ENCODE measurements at regions not wholly inside any gene's neighbourhood (a gene's known extent, or its start where the extent isn't known, plus 50 kb on each side); places are given as distances from the start of the nearest gene placed in this dataset.

- H3K4me3 ChIP-seq = no peak overlapping the region
- DNase-seq (ENCODE audit: low spot score) = no peak
- no peak overlapping the region for H3K27ac ChIP-seq
- TF ChIP-seq, protein P1, sequence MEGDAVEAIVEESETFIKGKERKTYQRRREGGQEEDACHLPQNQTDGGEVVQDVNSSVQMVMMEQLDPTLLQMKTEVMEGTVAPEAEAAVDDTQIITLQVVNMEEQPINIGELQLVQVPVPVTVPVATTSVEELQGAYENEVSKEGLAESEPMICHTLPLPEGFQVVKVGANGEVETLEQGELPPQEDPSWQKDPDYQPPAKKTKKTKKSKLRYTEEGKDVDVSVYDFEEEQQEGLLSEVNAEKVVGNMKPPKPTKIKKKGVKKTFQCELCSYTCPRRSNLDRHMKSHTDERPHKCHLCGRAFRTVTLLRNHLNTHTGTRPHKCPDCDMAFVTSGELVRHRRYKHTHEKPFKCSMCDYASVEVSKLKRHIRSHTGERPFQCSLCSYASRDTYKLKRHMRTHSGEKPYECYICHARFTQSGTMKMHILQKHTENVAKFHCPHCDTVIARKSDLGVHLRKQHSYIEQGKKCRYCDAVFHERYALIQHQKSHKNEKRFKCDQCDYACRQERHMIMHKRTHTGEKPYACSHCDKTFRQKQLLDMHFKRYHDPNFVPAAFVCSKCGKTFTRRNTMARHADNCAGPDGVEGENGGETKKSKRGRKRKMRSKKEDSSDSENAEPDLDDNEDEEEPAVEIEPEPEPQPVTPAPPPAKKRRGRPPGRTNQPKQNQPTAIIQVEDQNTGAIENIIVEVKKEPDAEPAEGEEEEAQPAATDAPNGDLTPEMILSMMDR (IDR thresholded peaks at IDR 0.05) = no peak
Measured at GRCh38 chrX:137227151-137227550, 193.4 kb upstream of the GPR101 start.

DNA sequence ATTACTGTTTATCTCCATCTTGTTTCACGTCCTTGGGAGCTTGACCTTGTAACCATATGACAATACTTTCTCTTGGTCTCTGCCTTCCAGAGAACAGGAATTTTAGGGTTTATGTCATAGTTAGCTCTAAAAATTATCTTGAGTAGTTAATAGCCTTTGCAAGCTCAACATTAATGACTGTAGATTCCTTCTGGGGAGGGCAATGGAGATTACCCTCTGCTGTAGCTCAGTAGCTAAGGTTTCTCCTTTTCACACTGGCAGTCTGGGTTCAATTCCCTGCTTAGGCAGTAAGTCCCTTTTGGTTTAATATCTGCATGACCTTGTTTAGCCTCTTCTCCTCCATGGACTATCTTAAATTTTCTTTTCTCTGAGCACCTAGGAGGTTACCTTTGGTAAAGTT, 181.7 kb upstream of the GPR101 start:
- DNase-seq (ENCODE audit: low spot score) = no peak
- TF ChIP-seq, protein P1 (IDR thresholded peaks at IDR 0.05) = no peak
- Histone ChIP-seq H3K27ac (no peak overlapping the region), H3K4me3 (no peak overlapping the region)

GRCh38 chrX:137212078-137212632, 178.4 kb upstream of the GPR101 start:
- Histone ChIP-seq H3K27ac (no peak overlapping the region), H3K4me3 (no peak overlapping the region)
- DNase-seq (ENCODE audit: low spot score) = no peak
- TF ChIP-seq, protein P1 (IDR thresholded peaks at IDR 0.05) = no peak

DNA sequence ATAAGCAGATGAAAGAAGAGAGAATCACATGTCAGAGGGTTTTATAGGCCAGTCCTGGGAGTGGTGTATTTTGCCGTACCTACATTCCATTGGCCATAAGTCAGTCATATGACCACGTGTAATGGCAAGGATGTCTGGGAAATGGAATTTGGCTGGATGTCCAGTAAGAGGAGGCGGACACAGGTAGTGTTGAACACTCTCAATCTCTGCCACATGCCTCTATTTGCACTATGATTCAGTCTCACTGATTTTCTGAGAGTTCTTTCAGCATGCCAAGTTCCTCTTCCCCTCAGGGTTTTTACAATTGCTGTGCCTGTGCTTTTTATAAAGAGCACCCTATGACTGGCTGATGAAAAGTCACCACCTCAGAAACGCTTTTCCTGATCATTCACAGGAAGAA, 164.2 kb upstream of the GPR101 start:
- Histone ChIP-seq H3K4me3 (no peak overlapping the region), H3K27ac (no peak overlapping the region)
- TF ChIP-seq, protein P1 (IDR thresholded peaks at IDR 0.05) = no peak
- no peak for DNase-seq (ENCODE audit: low spot score)

DNA sequence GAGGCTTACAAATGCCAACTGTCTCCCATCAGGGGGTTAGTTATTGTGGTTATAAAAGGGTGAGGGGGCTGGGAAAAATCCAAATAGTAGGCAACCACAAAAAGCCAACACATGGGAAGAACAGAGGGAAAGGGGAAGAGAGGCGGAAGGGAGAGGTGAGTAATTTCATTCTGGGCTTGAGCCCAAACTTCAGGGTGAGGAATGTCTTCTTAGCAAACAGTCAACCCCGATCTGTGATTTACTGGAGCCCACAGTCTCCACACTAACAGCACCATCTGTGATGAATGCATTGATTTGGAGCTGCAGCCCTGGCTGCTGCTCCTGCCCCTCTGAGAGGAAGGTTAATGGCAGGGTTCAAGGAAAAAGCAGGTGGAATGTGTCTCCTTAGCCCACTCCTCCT, 162.2 kb upstream of the GPR101 start:
- no peak for DNase-seq (ENCODE audit: low spot score)
- TF ChIP-seq, protein P1 (IDR thresholded peaks at IDR 0.05) = no peak
- Histone ChIP-seq H3K27ac (no peak overlapping the region), H3K4me3 (no peak overlapping the region)

DNA sequence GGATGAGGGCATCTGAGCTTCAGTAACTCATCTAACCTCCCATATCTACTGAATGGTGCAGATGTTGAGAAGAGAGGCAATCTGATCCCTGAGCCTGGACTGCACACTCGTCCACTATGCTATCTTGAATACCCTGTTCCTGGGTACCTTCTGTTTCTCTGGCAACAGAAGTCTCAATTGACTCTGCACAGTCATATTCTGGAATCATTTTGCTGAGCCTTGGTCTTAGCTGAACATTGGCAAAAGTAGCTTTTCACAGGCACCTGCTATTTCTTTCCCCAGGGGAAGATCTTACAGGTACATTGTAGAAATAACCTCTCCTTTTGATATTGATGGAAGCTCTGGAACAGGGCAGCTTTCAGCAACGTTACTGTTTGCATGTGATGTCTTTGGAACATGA, 161.5 kb upstream of the GPR101 start:
- no peak overlapping the region for H3K4me3 ChIP-seq
- no peak overlapping the region for H3K27ac ChIP-seq
- DNase-seq (ENCODE audit: low spot score) = no peak
- TF ChIP-seq, protein P1 (IDR thresholded peaks at IDR 0.05) = no peak

DNA sequence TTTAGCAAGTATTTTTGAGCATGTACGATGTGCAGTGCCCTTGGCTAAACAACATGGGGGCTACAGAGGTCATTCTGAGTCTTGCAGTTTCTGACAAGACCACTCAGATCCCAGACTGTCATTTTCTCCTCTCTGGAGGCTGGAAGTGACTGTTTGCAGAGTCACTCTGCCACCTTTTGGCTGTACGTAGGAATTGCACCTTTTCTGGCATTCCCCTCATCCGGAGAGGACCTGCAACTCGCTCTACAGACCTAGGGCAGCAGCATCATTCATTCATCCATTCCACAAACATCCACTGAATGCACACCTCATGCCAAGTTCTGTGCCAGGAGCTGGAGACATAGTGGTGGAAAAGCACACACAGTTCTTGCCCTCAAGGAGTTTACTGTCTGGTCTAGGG, 160.4 kb upstream of the GPR101 start:
- no peak overlapping the region for H3K27ac ChIP-seq
- no peak for DNase-seq (ENCODE audit: low spot score)
- no peak overlapping the region for H3K4me3 ChIP-seq
- TF ChIP-seq, protein P1 (IDR thresholded peaks at IDR 0.05) = no peak
